ENCODE measurements at regions not wholly inside any gene's neighbourhood (a gene's known extent, or its start where the extent isn't known, plus 50 kb on each side); places are given as distances from the start of the nearest gene placed in this dataset.

DNA sequence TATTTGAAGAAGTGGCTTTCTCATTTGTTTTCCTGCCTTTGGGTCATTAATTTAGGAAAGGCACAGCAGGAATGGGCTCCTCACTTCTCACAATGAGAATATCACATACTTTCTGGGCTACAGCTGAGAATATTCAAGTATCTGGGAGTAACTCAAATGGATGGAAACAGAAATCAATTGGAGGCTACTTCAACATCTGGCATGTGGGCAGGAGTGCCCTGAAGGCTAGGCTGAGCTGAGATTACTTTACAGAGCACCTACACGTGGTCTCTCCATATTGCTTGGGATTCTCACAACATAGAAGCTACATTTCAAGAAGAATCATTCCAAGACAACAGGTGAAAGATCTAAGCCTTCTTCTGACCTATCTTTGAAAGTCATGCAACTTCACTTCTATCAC lies 325.4 kb downstream of the PID1 start:
- TF ChIP-seq, protein P1, sequence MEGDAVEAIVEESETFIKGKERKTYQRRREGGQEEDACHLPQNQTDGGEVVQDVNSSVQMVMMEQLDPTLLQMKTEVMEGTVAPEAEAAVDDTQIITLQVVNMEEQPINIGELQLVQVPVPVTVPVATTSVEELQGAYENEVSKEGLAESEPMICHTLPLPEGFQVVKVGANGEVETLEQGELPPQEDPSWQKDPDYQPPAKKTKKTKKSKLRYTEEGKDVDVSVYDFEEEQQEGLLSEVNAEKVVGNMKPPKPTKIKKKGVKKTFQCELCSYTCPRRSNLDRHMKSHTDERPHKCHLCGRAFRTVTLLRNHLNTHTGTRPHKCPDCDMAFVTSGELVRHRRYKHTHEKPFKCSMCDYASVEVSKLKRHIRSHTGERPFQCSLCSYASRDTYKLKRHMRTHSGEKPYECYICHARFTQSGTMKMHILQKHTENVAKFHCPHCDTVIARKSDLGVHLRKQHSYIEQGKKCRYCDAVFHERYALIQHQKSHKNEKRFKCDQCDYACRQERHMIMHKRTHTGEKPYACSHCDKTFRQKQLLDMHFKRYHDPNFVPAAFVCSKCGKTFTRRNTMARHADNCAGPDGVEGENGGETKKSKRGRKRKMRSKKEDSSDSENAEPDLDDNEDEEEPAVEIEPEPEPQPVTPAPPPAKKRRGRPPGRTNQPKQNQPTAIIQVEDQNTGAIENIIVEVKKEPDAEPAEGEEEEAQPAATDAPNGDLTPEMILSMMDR (IDR thresholded peaks at IDR 0.05), result no peak
- TF ChIP-seq POLR2A (IDR thresholded peaks at IDR 0.05), result no peak

Measured in body of pancreas (tissue), 4 donors.